H1 (cell line): ENCODE measurements at regions not wholly inside any gene's neighbourhood (a gene's known extent, or its start where the extent isn't known, plus 50 kb on each side); places are given as distances from the start of the nearest gene placed in this dataset.

Experiments
- CTCF ChIA-PET: fragments of 300-600 bp; sonication (Branson Sonifier 250); formaldehyde crosslinking; loops from one replicate; lab custom pipeline; 2021; ENCODE audit not compliant: partially characterized antibody; lab: Charles Lee
- POLR2A ChIA-PET: fragments of 300-600 bp; sonication (Branson Sonifier 250); formaldehyde crosslinking; loops from one replicate; lab custom pipeline; 2021; ENCODE audit warnings: inconsistent platforms; ENCODE audit not compliant: partially characterized antibody; lab: Charles Lee
- DNase-seq, 2 experiments: peaks; one replicate each; pipeline versions ENCODE4 v3.0.0 to v3.0.0-alpha.2; 2010 to 2022; ENCODE audit warnings: low spot score in 2 of 2, low read depth in 1 of 2, mixed read lengths in 1 of 2
- FAIRE-seq: peaks from 2 replicates; lab custom pipeline; 2011; peaks lifted over from hg19 to GRCh38; lab: Jason Lieb, UNC
- H2AFZ ChIP-seq: 2 replicates; pipeline ENCODE4 v1.8.1; 2012; ENCODE audit warnings: low read length, inconsistent platforms
- H2AK5ac ChIP-seq: 2 replicates; pipeline ENCODE4 v1.6.1; 2013; ENCODE audit warnings: low read depth, low read length
- H2BK120ac ChIP-seq: replicated peaks from 2 replicates; pipeline ENCODE3; 2013; ENCODE audit warnings: low read depth, low read length, inconsistent platforms
- H2BK12ac ChIP-seq: 2 replicates; pipeline ENCODE4 v1.6.1; 2013; ENCODE audit warnings: low read depth, low read length
- H2BK15ac ChIP-seq: 2 replicates; pipeline ENCODE4 v1.6.1; 2013; ENCODE audit warnings: low read length
- H2BK20ac ChIP-seq: 2 replicates; pipeline ENCODE4 v1.6.1; 2013; ENCODE audit warnings: low read length
- H2BK5ac ChIP-seq: 2 replicates; pipeline ENCODE4 v1.6.1; 2013; ENCODE audit warnings: low read depth, low read length
- H3K14ac ChIP-seq: 2 replicates; pipeline ENCODE4 v1.6.1; 2013; ENCODE audit warnings: inconsistent platforms; ENCODE audit not compliant: insufficient read length
- H3K18ac ChIP-seq: 2 replicates; pipeline ENCODE4 v1.6.1; 2013; ENCODE audit warnings: low read length; ENCODE audit errors: extremely low read depth
- H3K23ac ChIP-seq: 2 replicates; pipeline ENCODE4 v1.6.1; 2013; ENCODE audit warnings: inconsistent platforms; ENCODE audit not compliant: insufficient read length
- H3K23me2 ChIP-seq: 2 replicates; pipeline ENCODE4 v1.6.1; 2013; ENCODE audit warnings: low read depth, low read length
- H3K27ac ChIP-seq: 2 replicates; pipeline ENCODE4 v1.6.1; 2011; ENCODE audit warnings: low read depth, low read length, inconsistent platforms
- H3K27me3 ChIP-seq, 4 experiments: replicated peaks in 1 of 4; 1 replicate in 1 of 4; 2 replicates in 3 of 4; pipeline versions ENCODE4 v1.6.1 to v1.8.1; 2011 to 2013; ENCODE audit warnings: low read length in 3 of 4, mild to moderate bottlenecking in 3 of 4, inconsistent platforms in 2 of 4, mixed read lengths in 2 of 4, moderate library complexity in 1 of 4; ENCODE audit not compliant: control insufficient read depth in 3 of 4, insufficient read depth in 3 of 4; ENCODE audit errors: extremely low read depth in 1 of 4
- H3K36me3 ChIP-seq, 4 experiments: 2 replicates each; pipeline versions ENCODE4 v1.6.1 to v1.8.1; 2011 to 2013; ENCODE audit warnings: mild to moderate bottlenecking in 4 of 4, low read length in 3 of 4, moderate library complexity in 2 of 4, control low read depth in 1 of 4, inconsistent platforms in 1 of 4; ENCODE audit not compliant: insufficient read depth in 4 of 4, control insufficient read depth in 2 of 4
- H3K4ac ChIP-seq: replicated peaks from 2 replicates; pipeline ENCODE3; 2013; ENCODE audit warnings: low read length, low read depth, mixed read lengths, inconsistent platforms; ENCODE audit not compliant: insufficient read length
- H3K4me1 ChIP-seq, 4 experiments: replicated peaks in 1 of 4; 1 replicate in 1 of 4; 2 replicates in 3 of 4; pipeline versions ENCODE4 v1.6.1 to v1.8.1; 2011 to 2013; ENCODE audit warnings: low read length in 3 of 4, inconsistent platforms in 2 of 4, mixed read lengths in 1 of 4; ENCODE audit not compliant: insufficient read depth in 4 of 4, control insufficient read depth in 3 of 4
- H3K4me2 ChIP-seq, 2 experiments: 2 replicates each; pipeline versions ENCODE4 v1.6.1 to v1.8.1; 2011 to 2013; ENCODE audit warnings: low read depth in 2 of 2, low read length in 2 of 2, control low read depth in 1 of 2, inconsistent platforms in 1 of 2, mild to moderate bottlenecking in 1 of 2; ENCODE audit not compliant: insufficient read depth in 1 of 2
- H3K4me3 ChIP-seq, 4 experiments: fragments of 200-600, 300-600 bp in 1 of 4; sonication (generic), shearing (Covaris generic), sonication (Bioruptor Twin) in 1 of 4; 2 replicates each; pipeline versions ENCODE4 v1.5.1 to v1.8.1; 2011 to 2016; ENCODE audit warnings: low read length in 4 of 4, low read depth in 3 of 4, control low read depth in 2 of 4, inconsistent platforms in 2 of 4, mild to moderate bottlenecking in 2 of 4, mixed read lengths in 1 of 4, moderate library complexity in 1 of 4; ENCODE audit not compliant: insufficient read depth in 2 of 4; ENCODE audit errors: extremely low read depth in 1 of 4
- H3K56ac ChIP-seq: replicated peaks from 2 replicates; pipeline ENCODE3; 2013; ENCODE audit warnings: low read depth, mild to moderate bottlenecking, mixed read lengths, low read length, inconsistent platforms; ENCODE audit not compliant: insufficient read length
- H3K79me1 ChIP-seq: 2 replicates; pipeline ENCODE4 v1.6.1; 2013; ENCODE audit warnings: low read depth, low read length, control low read depth
- H3K79me2 ChIP-seq, 2 experiments: 2 replicates each; pipeline versions ENCODE4 v1.6.1 to v1.8.1; 2012 to 2013; ENCODE audit warnings: low read length in 2 of 2, mild to moderate bottlenecking in 2 of 2, inconsistent platforms in 1 of 2; ENCODE audit not compliant: insufficient read depth in 2 of 2, control insufficient read depth in 1 of 2
- H3K9ac ChIP-seq, 4 experiments: replicated peaks in 1 of 4; 1 replicate in 1 of 4; 2 replicates in 3 of 4; pipeline versions ENCODE4 v1.6.1 to v1.8.1; 2011 to 2013; ENCODE audit warnings: low read depth in 3 of 4, low read length in 3 of 4, control low read depth in 2 of 4, mild to moderate bottlenecking in 2 of 4, moderate library complexity in 2 of 4, inconsistent platforms in 1 of 4; ENCODE audit errors: extremely low read depth in 1 of 4
- H3K9me3 ChIP-seq, 2 experiments: 2 replicates each; pipeline versions ENCODE4 v1.6.1 to v1.8.1; 2012 to 2013; ENCODE audit warnings: mild to moderate bottlenecking in 2 of 2, moderate library complexity in 2 of 2, control low read depth in 1 of 2, inconsistent platforms in 1 of 2, low read depth in 1 of 2, low read length in 1 of 2, mixed read lengths in 1 of 2; ENCODE audit not compliant: insufficient read depth in 2 of 2
- H4K20me1 ChIP-seq, 2 experiments: replicated peaks in 1 of 2; 2 replicates each; pipeline versions ENCODE3 to v1.8.1; 2011 to 2013; ENCODE audit warnings: inconsistent platforms in 2 of 2, low read length in 2 of 2, mild to moderate bottlenecking in 1 of 2; ENCODE audit not compliant: insufficient read depth in 2 of 2, control insufficient read depth in 1 of 2
- H4K5ac ChIP-seq: 2 replicates; pipeline ENCODE4 v1.6.1; 2013; ENCODE audit warnings: low read length, low read depth, mixed read lengths, inconsistent platforms; ENCODE audit not compliant: insufficient read length
- H4K8ac ChIP-seq: 2 replicates; pipeline ENCODE4 v1.8.0; 2013; ENCODE audit warnings: mild to moderate bottlenecking, moderate library complexity, low read length, inconsistent platforms; ENCODE audit not compliant: insufficient read depth; ENCODE audit errors: extremely low read depth
- H4K91ac ChIP-seq: replicated peaks from 2 replicates; pipeline ENCODE3; 2013; ENCODE audit warnings: low read length, mixed read lengths, inconsistent platforms; ENCODE audit not compliant: insufficient read length
- RBBP5 ChIP-seq: IDR thresholded peaks from 2 replicates; pipeline ENCODE4 v1.7.1; 2012; ENCODE audit warnings: low read depth, mild to moderate bottlenecking, inconsistent platforms, low read length, moderate library complexity, borderline replicate concordance
- SIX5 ChIP-seq: IDR thresholded peaks from 2 replicates; pipeline ENCODE4 v1.6.1; 2011; ENCODE audit warnings: mild to moderate bottlenecking, low read depth, low read length

DNA sequence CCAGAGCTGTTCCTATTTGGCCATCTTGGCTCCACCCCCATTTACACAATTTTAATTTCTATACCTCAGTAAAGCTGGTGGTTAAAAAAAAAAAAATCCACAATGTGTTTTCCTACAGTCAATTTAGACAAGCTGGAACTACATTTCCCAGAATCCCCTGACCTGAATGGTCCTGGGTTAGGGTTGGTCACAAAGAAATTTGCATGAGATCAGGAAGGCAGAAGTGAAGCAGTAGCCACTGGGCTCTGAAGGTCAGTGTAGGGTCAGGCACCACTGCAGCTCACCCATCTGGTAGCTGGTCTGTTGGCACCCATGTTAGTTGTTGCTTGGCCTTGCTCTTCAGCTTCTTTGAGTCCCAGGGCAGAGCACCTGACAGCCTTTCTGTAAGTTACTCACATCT, 210.7 kb upstream of the API5 start:
- Histone ChIP-seq H4K20me1 (no peaks in the 10 kb centered on the region), H3K23me2 (no peaks in the 10 kb centered on the region), H4K8ac (no peak overlapping the region; the same call in 1 of the 2 replicates), H4K5ac (no peak overlapping the region), H3K4me3 (no peak overlapping the region), H2BK15ac (no peak overlapping the region), H3K9me3 (peaks cover 6 to 15% of the 10 kb centered on the region in 2 experiments; a peak in 3 of 4 replicates), H3K18ac (no peak overlapping the region), H3K56ac (no peak overlapping the region), H3K79me2 (no peaks in the 10 kb centered on the region), H3K4me2 (no peak overlapping the region), H2BK120ac (no peak overlapping the region), H2AK5ac (no peak overlapping the region), H3K79me1 (no peaks in the 10 kb centered on the region), H4K91ac (no peak overlapping the region), H2BK12ac (no peak overlapping the region), H2AFZ (no peak overlapping the region), H3K27me3 (no peaks in the 10 kb centered on the region), H3K9ac (no peak overlapping the region), H3K27ac (no peak overlapping the region), H3K4ac (no peak overlapping the region), H2BK20ac (no peak overlapping the region), H3K23ac (no peak overlapping the region), H3K4me1 (no peaks in the 10 kb centered on the region), H3K14ac (no peak overlapping the region), H3K36me3 (no peaks in the 10 kb centered on the region), H2BK5ac (no peak overlapping the region)
- CTCF ChIA-PET, result interaction anchor here (1.0 to 1.2 kb wide), 2 partner anchors 13 to 30 kb away, joined by 3 to 4 read pairs; no protein-coding TSS in a partner anchor
- DNase-seq (no peak), FAIRE-seq (no peak)
- TF ChIP-seq SIX5 (0 out of 2 replicates have a peak, but pooled peaks have one; percentile 9), RBBP5 (no peak)
- POLR2A ChIA-PET, result no interaction called here
